ENCODE measurements at regions not wholly inside any gene's neighbourhood (a gene's known extent, or its start where the extent isn't known, plus 50 kb on each side); places are given as distances from the start of the nearest gene placed in this dataset.

DNA sequence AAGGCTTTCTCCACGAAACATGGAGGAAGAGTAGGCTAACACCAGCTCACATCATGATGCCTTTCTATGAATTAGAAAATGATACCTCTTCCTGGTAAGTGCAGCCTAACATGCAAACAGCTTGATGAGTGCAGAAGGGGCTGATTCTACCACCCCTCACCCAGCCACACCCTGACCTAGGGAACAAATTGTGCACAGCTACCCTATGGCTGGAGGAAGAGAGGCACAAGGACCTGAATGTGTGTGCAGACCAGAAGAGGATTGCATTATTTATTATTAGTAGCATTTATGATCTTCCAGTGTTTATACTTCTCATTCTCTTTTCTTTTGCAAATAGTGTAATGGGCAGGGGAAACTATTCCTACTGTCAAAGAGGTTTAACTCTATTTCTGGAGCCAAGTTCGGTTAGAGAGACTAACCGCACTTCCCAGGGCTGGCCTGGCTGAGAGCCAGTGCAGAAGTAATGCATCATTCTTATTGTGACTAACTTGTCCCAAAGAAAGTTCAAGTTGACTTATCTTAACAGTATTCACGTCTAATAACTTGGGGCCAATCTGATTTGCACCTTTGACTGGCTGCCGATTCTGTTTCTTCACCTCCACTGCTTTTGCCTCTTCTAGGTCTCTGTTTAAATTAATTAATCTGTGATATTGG, 237.5 kb downstream of the CD83 start:
- Mint-ChIP-seq H3K27me3 (no peaks in the 10 kb centered on the region), H3K27ac (no peak overlapping the region), H3K36me3 (ENCODE audit: low read depth) (no peaks in the 10 kb centered on the region), H3K4me1 (no peaks in the 10 kb centered on the region), H3K4me3 (no peak overlapping the region), H3K9me3 (peaks cover 9% of the 10 kb centered on the region)
- no peak for DNase-seq
- ChIA-PET CTCF (no interaction called here), POLR2A (no interaction called here)

- ChIA-PET CTCF (no interaction called here), POLR2A (no interaction called here)
- no peak for DNase-seq
- Mint-ChIP-seq H3K27me3 (peaks cover 2% of the 10 kb centered on the region), H3K4me3 (no peak overlapping the region), H3K27ac (no peak overlapping the region), H3K4me1 (no peaks in the 10 kb centered on the region), H3K36me3 (ENCODE audit: low read depth) (no peaks in the 10 kb centered on the region), H3K9me3 (no peaks in the 10 kb centered on the region)
Observed at GRCh38 chr6:14359438-14359837, 241.9 kb downstream of the CD83 start.

GRCh38 chr6:14360565-14360964, 243.0 kb downstream of the CD83 start:
- ChIA-PET POLR2A (no interaction called here), CTCF (no interaction called here)
- H3K27ac Mint-ChIP-seq: no peak overlapping the region
- no peaks in the 10 kb centered on the region for H3K36me3 Mint-ChIP-seq (ENCODE audit: low read depth)
- no peak for DNase-seq
- H3K4me3 Mint-ChIP-seq: no peak overlapping the region
- no peaks in the 10 kb centered on the region for H3K4me1 Mint-ChIP-seq
- H3K9me3 Mint-ChIP-seq: no peaks in the 10 kb centered on the region
- peaks cover 2% of the 10 kb centered on the region for H3K27me3 Mint-ChIP-seq

DNA sequence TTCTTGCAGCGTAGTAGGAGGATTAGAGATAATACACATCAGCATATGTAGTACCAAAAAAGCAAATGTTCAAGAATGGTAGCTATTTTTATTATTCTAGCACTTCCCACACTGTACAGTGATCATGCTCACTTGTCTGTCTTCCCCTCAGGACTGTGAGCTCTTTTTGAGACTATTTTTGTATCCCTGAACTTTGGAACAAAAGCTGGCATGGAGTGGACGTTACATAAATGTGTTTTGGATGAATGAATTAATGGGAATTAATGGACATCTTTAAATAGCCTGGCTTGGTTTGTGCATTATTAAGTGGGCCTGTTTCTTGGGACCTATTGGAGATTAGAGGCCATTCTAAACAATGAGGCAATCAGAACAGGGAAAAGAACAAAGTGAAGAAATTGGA, 243.7 kb downstream of the CD83 start:
- ChIA-PET POLR2A (no interaction called here), CTCF (no interaction called here)
- Mint-ChIP-seq H3K36me3 (ENCODE audit: low read depth) (no peaks in the 10 kb centered on the region), H3K4me1 (no peaks in the 10 kb centered on the region), H3K4me3 (no peak overlapping the region), H3K27ac (no peak overlapping the region), H3K27me3 (peaks cover 2% of the 10 kb centered on the region), H3K9me3 (no peaks in the 10 kb centered on the region)
- DNase-seq: no peak

GRCh38 chr6:14361956-14362587, 244.5 kb downstream of the CD83 start:
- CTCF ChIA-PET: interaction anchor here (0.7 kb wide), 1 partner anchor 101 kb away, joined by 3 read pairs; no protein-coding TSS in a partner anchor
- no peak for DNase-seq
- Mint-ChIP-seq H3K27ac (no peak overlapping the region), H3K27me3 (peaks cover 2% of the 10 kb centered on the region), H3K4me1 (no peaks in the 10 kb centered on the region), H3K36me3 (ENCODE audit: low read depth) (no peaks in the 10 kb centered on the region), H3K9me3 (no peaks in the 10 kb centered on the region), H3K4me3 (no peak overlapping the region)
- POLR2A ChIA-PET: no interaction called here

GRCh38 chr6:14364370-14364769, 246.8 kb downstream of the CD83 start:
- Mint-ChIP-seq H3K27ac (no peak overlapping the region), H3K36me3 (ENCODE audit: low read depth) (no peaks in the 10 kb centered on the region), H3K27me3 (peaks cover 2% of the 10 kb centered on the region), H3K9me3 (no peaks in the 10 kb centered on the region), H3K4me1 (no peaks in the 10 kb centered on the region), H3K4me3 (no peak overlapping the region)
- CTCF ChIA-PET: no interaction called here
- no peak for DNase-seq
- POLR2A ChIA-PET: no interaction called here

DNA sequence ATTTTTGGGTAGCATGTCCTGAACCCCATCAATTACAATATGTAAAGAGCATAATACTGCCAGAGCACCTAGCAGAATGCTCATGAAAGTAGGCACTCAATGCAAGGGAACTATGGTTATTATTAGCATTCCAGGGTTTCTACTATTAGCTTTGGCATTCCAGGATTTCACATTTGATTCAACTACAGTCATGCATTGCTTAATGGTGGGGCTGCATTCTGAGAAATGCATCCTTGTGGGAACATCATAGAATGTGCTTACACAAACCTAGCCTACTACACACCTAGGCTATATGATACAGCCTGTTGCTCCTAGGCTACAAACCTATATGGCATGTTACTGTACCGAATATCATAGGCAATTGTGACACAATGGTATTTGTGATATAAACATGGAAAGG, 247.8 kb downstream of the CD83 start:
- H3K27ac Mint-ChIP-seq: no peak overlapping the region
- H3K4me3 Mint-ChIP-seq: no peak overlapping the region
- no peaks in the 10 kb centered on the region for H3K4me1 Mint-ChIP-seq
- POLR2A ChIA-PET: no interaction called here
- peaks cover 2% of the 10 kb centered on the region for H3K27me3 Mint-ChIP-seq
- H3K9me3 Mint-ChIP-seq: no peaks in the 10 kb centered on the region
- no peaks in the 10 kb centered on the region for H3K36me3 Mint-ChIP-seq (ENCODE audit: low read depth)
- CTCF ChIA-PET: no interaction called here
- DNase-seq: no peak

GRCh38 chr6:14366315-14366714, 248.7 kb downstream of the CD83 start:
- H3K4me3 Mint-ChIP-seq: no peak overlapping the region
- peaks cover 1% of the 10 kb centered on the region for H3K4me1 Mint-ChIP-seq
- H3K27ac Mint-ChIP-seq: no peak overlapping the region
- ChIA-PET POLR2A (no interaction called here), CTCF (no interaction called here)
- H3K36me3 Mint-ChIP-seq (ENCODE audit: low read depth): no peaks in the 10 kb centered on the region
- no peak for DNase-seq
- no peaks in the 10 kb centered on the region for H3K27me3 Mint-ChIP-seq
- no peaks in the 10 kb centered on the region for H3K9me3 Mint-ChIP-seq

DNA sequence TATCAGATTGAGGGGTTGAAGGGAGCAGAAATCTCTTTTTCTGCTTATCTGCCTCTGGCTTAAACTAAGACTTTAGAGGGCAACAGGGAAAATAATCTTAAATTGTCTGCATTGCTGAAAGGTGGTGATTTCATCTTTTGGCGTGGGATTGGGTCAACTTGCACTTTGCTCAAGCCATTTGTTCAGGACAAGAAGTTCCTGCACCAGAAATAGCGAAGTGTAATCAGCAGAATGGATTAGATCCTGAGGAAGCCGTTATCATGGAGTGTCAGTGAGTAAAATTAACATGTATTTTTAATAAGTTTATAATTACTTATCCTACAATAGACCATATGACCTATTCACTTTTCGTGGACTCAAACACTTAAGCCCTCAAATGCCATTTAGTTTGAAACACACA, 249.3 kb downstream of the CD83 start:
- CTCF ChIA-PET: no interaction called here
- Mint-ChIP-seq H3K4me1 (peaks cover 4% of the 10 kb centered on the region), H3K9me3 (no peaks in the 10 kb centered on the region)

DNA sequence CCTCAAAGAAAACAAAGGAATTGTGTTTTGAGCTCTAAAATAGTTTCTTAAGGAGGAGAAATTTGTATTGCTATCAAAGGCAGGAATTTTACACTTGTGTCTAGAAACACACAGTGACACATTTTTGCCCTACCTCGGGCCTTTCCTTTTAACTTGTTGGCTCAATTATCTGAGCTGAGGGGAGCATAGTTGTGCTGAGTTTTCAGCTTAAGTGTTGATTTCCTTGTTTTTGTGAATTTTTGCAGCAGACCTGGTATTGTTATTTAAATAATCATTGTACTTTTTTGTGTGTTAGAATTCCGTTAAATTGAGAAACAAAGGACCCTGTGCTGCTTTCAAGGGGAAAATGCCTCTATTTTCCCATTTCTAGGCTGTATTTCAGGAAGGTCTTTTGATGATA, 249.7 kb downstream of the CD83 start:
- H3K4me1 Mint-ChIP-seq: peaks cover 4% of the 10 kb centered on the region
- H3K4me3 Mint-ChIP-seq: no peak overlapping the region
- DNase-seq: no peak
- no peaks in the 10 kb centered on the region for H3K9me3 Mint-ChIP-seq
- CTCF ChIA-PET: no interaction called here
- no peaks in the 10 kb centered on the region for H3K36me3 Mint-ChIP-seq (ENCODE audit: low read depth)
- POLR2A ChIA-PET: no interaction called here
- H3K27ac Mint-ChIP-seq: no peak overlapping the region
- no peaks in the 10 kb centered on the region for H3K27me3 Mint-ChIP-seq

More for the DNA sequence above, 249.3 kb downstream of the CD83 start:
- no peak for DNase-seq
- POLR2A ChIA-PET: no interaction called here
- Mint-ChIP-seq H3K36me3 (ENCODE audit: low read depth) (no peaks in the 10 kb centered on the region), H3K27me3 (no peaks in the 10 kb centered on the region), H3K4me3 (no peak overlapping the region), H3K27ac (no peak overlapping the region)

DNA sequence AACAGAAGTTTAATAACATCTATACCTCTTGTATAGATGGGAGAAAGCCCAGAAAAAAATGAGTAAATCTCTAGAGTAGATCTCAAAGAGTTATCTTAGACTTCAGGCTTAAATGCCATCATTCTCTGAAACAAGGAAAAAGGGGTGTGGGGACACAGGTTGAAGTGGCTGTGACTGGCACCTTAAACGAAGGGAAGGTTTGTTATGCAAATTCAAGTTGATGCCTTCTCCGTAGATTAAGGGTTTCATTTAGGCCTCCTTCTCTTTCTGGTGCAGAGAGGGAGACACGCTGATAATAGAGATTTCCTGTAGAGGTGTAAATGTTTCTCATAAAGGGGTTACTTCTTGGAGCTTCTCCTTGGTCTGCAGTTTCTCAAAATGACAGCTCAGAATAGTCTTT, 252.1 kb downstream of the CD83 start:
- Mint-ChIP-seq H3K27me3 (no peaks in the 10 kb centered on the region), H3K4me3 (no peak overlapping the region), H3K4me1 (peaks cover 15% of the 10 kb centered on the region), H3K9me3 (no peaks in the 10 kb centered on the region), H3K36me3 (ENCODE audit: low read depth) (no peaks in the 10 kb centered on the region), H3K27ac (no peak overlapping the region)
- POLR2A ChIA-PET: no interaction called here
- no peak for DNase-seq
- CTCF ChIA-PET: no interaction called here

- no peaks in the 10 kb centered on the region for H3K36me3 Mint-ChIP-seq (ENCODE audit: low read depth)
Observed at GRCh38 chr6:14371530-14371929, 254.0 kb downstream of the CD83 start.

GRCh38 chr6:14372734-14373489, 255.3 kb downstream of the CD83 start:
- ChIA-PET CTCF (no interaction called here), POLR2A (no interaction called here)
- Mint-ChIP-seq H3K9me3 (no peaks in the 10 kb centered on the region), H3K27ac (no peak overlapping the region), H3K4me3 (no peak overlapping the region), H3K27me3 (no peaks in the 10 kb centered on the region), H3K36me3 (ENCODE audit: low read depth) (no peaks in the 10 kb centered on the region), H3K4me1 (peaks cover 20% of the 10 kb centered on the region)
- DNase-seq: no peak

More at GRCh38 chr6:14371530-14371929, 254.0 kb downstream of the CD83 start:
- H3K27me3 Mint-ChIP-seq: no peaks in the 10 kb centered on the region
- H3K27ac Mint-ChIP-seq: no peak overlapping the region
- no peaks in the 10 kb centered on the region for H3K9me3 Mint-ChIP-seq
- ChIA-PET CTCF (no interaction called here), POLR2A (no interaction called here)
- DNase-seq: no peak
- peaks cover 20% of the 10 kb centered on the region for H3K4me1 Mint-ChIP-seq
- no peak overlapping the region for H3K4me3 Mint-ChIP-seq

All from activated CD4-positive, alpha-beta memory T cell treated with anti-CD3 and anti-CD28 coated beads, Interleukin-2, amount 10 ng/mL, durations not matched to agents 7 days and 5 days (primary cell).